IPS DF 6.9 (cell line): ENCODE measurements at regions not wholly inside any gene's neighbourhood (a gene's known extent, or its start where the extent isn't known, plus 50 kb on each side); places are given as distances from the start of the nearest gene placed in this dataset.
"Not testable (repeated sequence)": the region's sequence is repeated elsewhere in the genome, so short reads cannot be mapped to it uniquely, and the experiment has no call there.

ENCODE experiments used
- DNase-seq: peaks from one replicate; pipeline ENCODE4 v3.0.0-alpha.2; 2013; ENCODE audit warnings: low read depth, low spot score
- H3K27ac ChIP-seq: one replicate; pipeline ENCODE4 v1.5.1; 2013; ENCODE audit warnings: low read length, control low read depth
- H3K27me3 ChIP-seq: 2 replicates; pipeline ENCODE4 v1.6.1; 2013; ENCODE audit warnings: mild to moderate bottlenecking, low read length; ENCODE audit not compliant: control insufficient read depth, insufficient read depth
- H3K36me3 ChIP-seq: 2 replicates; pipeline ENCODE4 v1.6.1; 2013; ENCODE audit warnings: low read length; ENCODE audit not compliant: control insufficient read depth, insufficient read depth
- H3K4me1 ChIP-seq: 2 replicates; pipeline ENCODE4 v1.6.1; 2013; ENCODE audit warnings: low read length; ENCODE audit not compliant: control insufficient read depth, insufficient read depth
- H3K4me3 ChIP-seq: 2 replicates; pipeline ENCODE4 v1.5.1; 2013; ENCODE audit warnings: mild to moderate bottlenecking, low read length
- H3K9me3 ChIP-seq: 2 replicates; pipeline ENCODE4 v1.6.1; 2013; ENCODE audit warnings: low read length, inconsistent platforms; ENCODE audit not compliant: control insufficient read depth, insufficient read depth
- WGBS: extraction: QIAGEN DNeasy Blood & Tissue Kit; methylation state at CpG from one replicate; pipeline ENCODE4 v1.1.7; 2013; ENCODE audit warnings: mixed read lengths, missing lambda C conversion rate; ENCODE audit not compliant: insufficient read length, insufficient coverage; 5-methylcytosine and 5-hydroxymethylcytosine counted together

DNA sequence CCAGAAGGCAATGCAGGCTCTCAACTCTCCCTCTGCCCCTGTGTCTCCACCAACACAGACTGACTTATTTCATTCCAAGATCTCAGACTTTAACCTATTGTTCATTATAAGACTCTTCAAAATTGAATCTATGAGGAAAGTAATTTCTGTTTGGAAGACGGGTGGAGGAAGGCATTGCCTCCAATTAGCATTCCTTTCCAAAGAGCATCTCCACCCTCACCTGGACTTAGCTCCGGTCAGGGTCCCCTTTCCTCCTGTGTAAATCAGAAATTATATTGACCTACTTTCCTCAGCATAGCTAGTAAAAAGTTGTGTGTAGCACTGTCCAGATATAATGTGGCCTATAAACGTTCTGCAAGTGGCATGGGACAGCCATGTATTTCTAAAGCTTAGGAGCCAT lies 230.4 kb upstream of the ACVR2A start:
- H3K27me3 ChIP-seq, result no peaks in the 10 kb centered on the region
- no peaks in the 10 kb centered on the region for H3K36me3 ChIP-seq
- no peak overlapping the region for H3K27ac ChIP-seq
- no peak overlapping the region for H3K4me3 ChIP-seq
- DNase-seq, result no peak
- no CpG with 5 or more reads among the region's 3 CpGs for WGBS
- H3K9me3 ChIP-seq, result no peaks in the 10 kb centered on the region
- H3K4me1 ChIP-seq, result no peaks in the 10 kb centered on the region

DNA sequence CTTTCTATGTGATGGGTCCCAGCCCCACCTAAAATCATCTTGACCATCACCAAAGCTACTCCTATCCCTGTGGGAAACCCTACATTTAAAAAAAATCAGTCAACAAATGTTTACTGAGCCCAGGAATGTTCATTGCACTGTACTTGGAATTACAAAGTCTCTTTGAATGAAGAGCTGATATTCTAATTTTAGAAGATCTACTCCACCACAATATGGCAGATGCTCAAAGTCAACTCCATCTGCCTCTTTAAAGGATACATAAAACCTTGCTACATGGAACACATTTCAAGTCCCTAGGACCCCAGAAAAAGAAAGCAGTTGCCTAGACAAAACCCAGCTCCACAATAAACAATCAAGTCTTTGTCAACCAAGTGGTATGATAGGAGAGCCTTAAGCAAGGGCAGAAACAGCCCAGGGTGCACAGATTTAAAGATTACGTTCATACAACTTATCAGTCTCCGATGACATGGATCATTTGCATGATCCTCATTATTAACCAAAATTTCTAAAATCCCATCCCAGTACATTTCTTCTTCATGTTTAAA lies 234.3 kb upstream of the ACVR2A start:
- no peaks in the 10 kb centered on the region for H3K9me3 ChIP-seq
- H3K36me3 ChIP-seq, result no peaks in the 10 kb centered on the region
- H3K27ac ChIP-seq, result no peak overlapping the region
- H3K4me1 ChIP-seq, result no peaks in the 10 kb centered on the region
- no peaks in the 10 kb centered on the region for H3K27me3 ChIP-seq
- no peak overlapping the region for H3K4me3 ChIP-seq
- 100% methylated on average over 1 of the region's 2 CpGs for WGBS
- DNase-seq, result no peak

DNA sequence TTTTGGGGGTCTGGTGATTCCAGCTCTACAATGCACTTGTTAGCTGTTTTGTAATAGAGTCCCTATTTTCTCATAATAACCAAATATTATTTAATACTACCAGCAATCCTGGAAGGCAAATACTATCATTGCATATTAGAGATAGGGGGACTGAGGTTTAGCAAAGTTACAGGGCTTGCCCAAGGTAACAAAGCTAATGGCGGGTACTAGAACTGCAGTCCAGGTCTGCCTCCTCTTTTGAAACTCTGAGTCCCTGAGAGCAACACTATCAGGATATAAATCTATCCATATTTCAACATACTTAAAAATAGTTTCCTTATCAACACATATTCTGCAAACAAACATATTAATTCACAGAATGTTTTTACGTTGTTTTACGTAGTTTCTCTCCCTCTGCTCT lies 235.5 kb upstream of the ACVR2A start:
- no peaks in the 10 kb centered on the region for H3K4me1 ChIP-seq
- H3K36me3 ChIP-seq, result no peaks in the 10 kb centered on the region
- H3K27ac ChIP-seq, result no peak overlapping the region
- DNase-seq, result no peak
- H3K9me3 ChIP-seq, result no peaks in the 10 kb centered on the region
- WGBS, result no CpG with 5 or more reads among the region's 3 CpGs
- H3K27me3 ChIP-seq, result no peaks in the 10 kb centered on the region
- no peak overlapping the region for H3K4me3 ChIP-seq

DNA sequence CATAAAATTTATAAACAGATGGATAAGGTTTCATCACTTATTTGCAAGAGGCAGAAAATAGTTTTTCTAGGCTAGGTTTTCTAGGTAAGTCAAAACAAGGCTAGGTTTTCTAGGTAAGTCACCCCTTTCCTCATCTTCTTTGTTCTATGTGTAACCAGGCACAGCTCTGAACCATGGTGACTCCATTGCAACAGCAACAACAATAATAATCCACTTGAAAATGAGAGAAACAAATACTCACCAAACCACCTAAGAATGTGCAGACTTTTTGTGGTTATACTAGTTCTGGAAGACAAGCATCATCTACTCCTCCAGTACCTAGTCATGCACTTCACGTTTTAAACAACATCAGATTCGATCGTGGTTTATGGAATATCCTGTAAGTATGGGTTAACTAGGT lies 237.4 kb upstream of the ACVR2A start:
- H3K36me3 ChIP-seq, result no peaks in the 10 kb centered on the region
- no peak overlapping the region for H3K4me3 ChIP-seq
- H3K27me3 ChIP-seq, result no peaks in the 10 kb centered on the region
- H3K4me1 ChIP-seq, result no peaks in the 10 kb centered on the region
- DNase-seq, result no peak
- H3K27ac ChIP-seq, result no peak overlapping the region
- no CpG with 5 or more reads among the region's 3 CpGs for WGBS
- H3K9me3 ChIP-seq, result no peaks in the 10 kb centered on the region

DNA sequence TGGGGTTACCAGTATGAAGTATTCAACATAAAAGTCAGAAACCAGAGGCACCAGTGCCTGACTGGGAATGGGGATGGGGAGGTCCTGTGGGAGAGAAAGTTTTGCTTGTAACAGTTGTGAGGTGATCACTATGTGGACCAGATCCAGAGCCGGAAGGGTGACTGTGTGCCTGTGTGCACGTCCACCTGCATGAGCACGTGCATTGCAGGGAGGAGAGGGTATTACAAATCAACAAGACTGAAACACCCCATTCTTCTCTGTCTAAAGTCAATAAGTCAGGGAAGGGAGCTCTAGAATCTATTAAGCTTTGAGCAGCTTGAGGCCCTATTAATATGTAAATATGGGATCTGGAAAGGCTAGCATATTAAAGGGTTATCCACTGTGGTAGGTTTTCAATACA lies 241.0 kb upstream of the ACVR2A start:
- H3K9me3 ChIP-seq, result no peaks in the 10 kb centered on the region
- WGBS, result no CpG with 5 or more reads among the region's 3 CpGs

DNA sequence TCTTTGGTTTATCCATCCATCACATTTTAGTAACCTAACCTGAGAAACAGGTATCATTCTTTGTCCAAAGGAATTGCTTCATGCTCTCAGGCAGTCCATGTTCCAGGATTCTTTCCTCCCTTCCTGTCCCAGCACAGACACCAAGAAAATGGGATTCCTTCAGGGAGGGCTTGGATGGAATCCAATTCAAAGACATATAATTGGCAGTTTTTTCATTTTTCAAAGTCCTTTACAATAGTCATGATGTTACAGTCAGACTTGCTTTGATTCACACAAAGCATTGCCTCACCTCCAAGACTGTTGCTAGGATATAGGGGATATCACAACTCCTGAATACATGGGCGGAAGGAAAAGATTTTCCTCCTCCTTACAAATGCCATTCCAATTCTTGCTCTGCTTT lies 241.4 kb upstream of the ACVR2A start:
- H3K9me3 ChIP-seq, result no peaks in the 10 kb centered on the region
- no peaks in the 10 kb centered on the region for H3K27me3 ChIP-seq
- WGBS, result no CpG with 5 or more reads among the region's 1 CpG
- no peak overlapping the region for H3K4me3 ChIP-seq
- DNase-seq, result no peak
- no peaks in the 10 kb centered on the region for H3K36me3 ChIP-seq
- H3K4me1 ChIP-seq, result peaks cover 3% of the 10 kb centered on the region; the same call in 1 of the 2 replicates
- H3K27ac ChIP-seq, result no peak overlapping the region

More for the DNA sequence above, 241.0 kb upstream of the ACVR2A start:
- no peak for DNase-seq
- H3K27me3 ChIP-seq, result no peaks in the 10 kb centered on the region
- H3K36me3 ChIP-seq, result no peaks in the 10 kb centered on the region
- H3K4me3 ChIP-seq, result no peak overlapping the region
- no peak overlapping the region for H3K27ac ChIP-seq
- peaks cover 3% of the 10 kb centered on the region; the same call in 1 of the 2 replicates for H3K4me1 ChIP-seq

DNA sequence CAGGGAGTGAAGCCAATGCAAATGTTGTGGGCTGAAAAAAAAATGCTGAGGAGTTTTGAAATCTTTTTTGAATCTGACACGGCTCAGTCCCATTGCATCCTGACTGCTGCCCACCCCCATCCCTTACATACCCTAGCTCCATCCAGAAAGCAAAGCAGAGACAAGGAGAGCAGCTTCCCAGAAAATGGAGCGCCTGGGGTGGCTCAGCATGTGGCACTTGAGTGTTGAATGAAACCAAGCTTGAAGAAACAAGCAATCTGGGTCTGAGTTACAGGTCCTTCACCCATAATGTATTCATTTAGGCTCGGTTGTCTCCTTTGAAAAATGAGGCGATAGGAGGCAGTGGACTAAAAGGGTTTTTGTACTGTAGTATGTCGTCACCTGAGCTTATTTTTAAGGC lies 244.2 kb upstream of the ACVR2A start:
- Histone ChIP-seq H3K36me3 (no peaks in the 10 kb centered on the region), H3K27ac (no peak overlapping the region), H3K9me3 (no peaks in the 10 kb centered on the region), H3K27me3 (no peaks in the 10 kb centered on the region), H3K4me3 (no peak overlapping the region), H3K4me1 (peaks cover 3% of the 10 kb centered on the region; the same call in 1 of the 2 replicates)
- no peak for DNase-seq
- WGBS, result no CpG with 5 or more reads among the region's 5 CpGs

DNA sequence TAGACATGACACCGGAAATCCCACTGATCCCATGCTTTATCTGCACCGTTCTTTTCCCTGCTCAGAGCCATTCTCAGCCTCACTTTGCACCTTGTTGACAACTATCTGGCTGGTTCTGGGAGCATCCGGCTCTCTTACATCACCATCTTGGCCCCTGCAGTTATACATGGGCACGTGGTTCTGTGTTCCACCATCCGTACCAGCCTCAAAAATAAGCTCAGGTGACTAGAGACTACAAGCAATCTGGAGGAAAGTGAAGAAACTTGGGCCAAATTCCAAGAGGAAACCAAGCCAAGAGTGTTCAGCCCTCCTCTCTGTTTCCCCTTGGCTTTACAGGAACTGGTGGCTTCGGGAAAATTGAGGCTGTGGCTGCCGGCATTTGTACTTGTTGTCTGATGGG lies 244.6 kb upstream of the ACVR2A start:
- Histone ChIP-seq H3K4me3 (no peak overlapping the region), H3K36me3 (no peaks in the 10 kb centered on the region), H3K4me1 (peaks cover 3% of the 10 kb centered on the region; the same call in 1 of the 2 replicates), H3K27ac (no peak overlapping the region), H3K9me3 (no peaks in the 10 kb centered on the region), H3K27me3 (no peaks in the 10 kb centered on the region)
- no peak for DNase-seq
- WGBS, result no CpG with 5 or more reads among the region's 7 CpGs

DNA sequence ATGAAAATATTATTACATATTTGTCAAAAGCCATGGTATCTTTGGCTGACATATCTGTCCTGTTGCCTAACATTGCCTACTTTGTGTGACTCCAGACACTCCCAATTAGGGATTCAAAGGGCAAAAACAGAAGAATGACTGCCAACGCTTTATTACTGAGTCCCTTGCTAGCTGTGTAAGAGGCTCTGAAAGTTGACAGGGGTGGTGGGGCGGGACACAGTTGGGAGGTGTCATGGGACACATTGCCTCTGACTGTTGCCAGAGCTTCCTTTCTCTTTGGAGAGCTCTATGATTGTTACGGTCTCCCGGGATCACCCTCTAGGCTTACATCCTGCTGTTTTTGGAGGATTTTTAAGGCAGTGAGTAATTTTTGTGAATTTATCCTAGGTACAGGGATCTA lies 249.6 kb upstream of the ACVR2A start:
- H3K27me3 ChIP-seq, result no peaks in the 10 kb centered on the region
- H3K27ac ChIP-seq, result no peak overlapping the region
- H3K4me3 ChIP-seq, result no peak overlapping the region
- WGBS, result no CpG with 5 or more reads among the region's 4 CpGs
- no peaks in the 10 kb centered on the region for H3K36me3 ChIP-seq
- no peaks in the 10 kb centered on the region for H3K4me1 ChIP-seq
- DNase-seq, result no peak
- H3K9me3 ChIP-seq, result no peaks in the 10 kb centered on the region

DNA sequence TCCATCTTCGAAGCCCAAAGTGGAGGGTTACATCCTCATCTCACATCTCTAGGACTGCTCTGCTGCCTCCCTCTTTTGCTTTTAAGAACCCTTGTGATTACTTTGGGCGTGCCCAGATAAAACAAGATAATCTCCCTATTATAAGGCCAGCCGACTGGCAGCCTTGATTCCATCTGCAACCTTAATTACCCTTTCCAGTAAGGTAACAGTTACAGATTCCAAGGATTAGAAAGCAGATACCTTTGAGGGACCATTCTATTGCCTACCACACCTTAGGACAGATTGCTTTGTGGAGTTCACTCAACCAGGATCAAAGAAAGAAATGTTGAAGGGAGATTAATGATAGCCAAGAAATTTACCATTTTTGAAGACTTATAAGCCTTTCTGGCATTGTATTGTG lies 250.8 kb upstream of the ACVR2A start:
- no peaks in the 10 kb centered on the region for H3K27me3 ChIP-seq
- no peak for DNase-seq
- no peak overlapping the region for H3K27ac ChIP-seq
- no peaks in the 10 kb centered on the region for H3K36me3 ChIP-seq
- H3K4me3 ChIP-seq, result no peak overlapping the region
- no CpG with 5 or more reads among the region's 3 CpGs for WGBS
- H3K4me1 ChIP-seq, result no peaks in the 10 kb centered on the region
- no peaks in the 10 kb centered on the region for H3K9me3 ChIP-seq

DNA sequence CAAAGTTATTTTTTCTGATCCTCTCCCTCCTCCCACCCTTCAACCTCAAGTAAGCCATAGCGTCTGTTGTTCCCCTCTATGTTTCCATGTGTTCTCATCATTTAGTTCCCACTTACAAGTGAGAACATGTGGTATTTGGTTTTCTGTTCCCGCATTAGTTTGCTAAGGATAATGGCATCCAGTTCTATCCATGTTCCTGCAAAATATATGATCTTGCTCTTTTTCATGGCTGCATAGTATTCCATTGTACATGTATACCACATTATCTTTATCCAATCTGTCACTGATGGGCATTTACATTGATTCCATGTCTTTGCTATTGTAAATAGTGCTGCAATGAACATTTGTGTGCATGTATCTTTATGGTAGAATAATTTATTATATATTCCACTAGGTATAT lies 252.0 kb upstream of the ACVR2A start:
- H3K27me3 ChIP-seq, H3K9me3 ChIP-seq, DNase-seq, H3K27ac ChIP-seq, H3K36me3 ChIP-seq, H3K4me1 ChIP-seq, H3K4me3 ChIP-seq: not testable (repeated sequence)
- WGBS, result no CpG with 5 or more reads among the region's 2 CpGs
